ENCODE measurements at regions not wholly inside any gene's neighbourhood (a gene's known extent, or its start where the extent isn't known, plus 50 kb on each side); places are given as distances from the start of the nearest gene placed in this dataset.
"Not testable (repeated sequence)": the region's sequence is repeated elsewhere in the genome, so short reads cannot be mapped to it uniquely, and the experiment has no call there.

GRCh38 chr5:18003784-18004183 lies 369.5 kb downstream of the TAF11L14 start:
- no peak for TF ChIP-seq CTCF (IDR thresholded peaks at IDR 0.05; ENCODE audit: low read depth, low read length, missing control alignments)
- no peak for DNase-seq
- H3K27ac ChIP-seq: no peak overlapping the region
- H3K36me3 ChIP-seq (replicated peaks): no peaks in the 10 kb centered on the region
- in situ Hi-C loops (cut with HindIII; ENCODE audit: low pct_ligation_motif_present, low sequenced_read_pairs): no loop called here
- no peaks in the 10 kb centered on the region for H3K27me3 ChIP-seq (replicated peaks)
- H3K4me3 ChIP-seq (ENCODE audit: low read depth, low read length): no peak overlapping the region

GRCh38 chr5:18006235-18006634 lies 372.0 kb downstream of the TAF11L14 start:
- H3K4me3 ChIP-seq (ENCODE audit: low read depth, low read length); DNase-seq; in situ Hi-C loops (cut with HindIII; ENCODE audit: low pct_ligation_motif_present, low sequenced_read_pairs); H3K27ac ChIP-seq; H3K36me3 ChIP-seq (replicated peaks); H3K27me3 ChIP-seq (replicated peaks): not testable (repeated sequence)

GRCh38 chr5:18008940-18009339 lies 374.7 kb downstream of the TAF11L14 start:
- Histone ChIP-seq H3K36me3 (replicated peaks) (no peaks in the 10 kb centered on the region), H3K4me3 (ENCODE audit: low read depth, low read length) (no peak overlapping the region), H3K27ac (no peak overlapping the region), H3K27me3 (replicated peaks) (no peaks in the 10 kb centered on the region)
- no peak for TF ChIP-seq CTCF (IDR thresholded peaks at IDR 0.05; ENCODE audit: low read depth, low read length, missing control alignments)
- no peak for DNase-seq
- in situ Hi-C loops (cut with HindIII; ENCODE audit: low pct_ligation_motif_present, low sequenced_read_pairs): no loop called here

- H3K27me3 ChIP-seq (replicated peaks): no peaks in the 10 kb centered on the region
Observed at GRCh38 chr5:18010053-18010452, 375.8 kb downstream of the TAF11L14 start.

GRCh38 chr5:18018472-18018871 lies 384.2 kb downstream of the TAF11L14 start:
- Histone ChIP-seq H3K36me3 (replicated peaks) (no peaks in the 10 kb centered on the region), H3K27ac (no peak overlapping the region), H3K4me3 (ENCODE audit: low read depth, low read length) (no peak overlapping the region), H3K27me3 (replicated peaks) (no peaks in the 10 kb centered on the region)
- no peak for TF ChIP-seq CTCF (IDR thresholded peaks at IDR 0.05; ENCODE audit: low read depth, low read length, missing control alignments)
- DNase-seq: no peak
- in situ Hi-C loops (cut with HindIII; ENCODE audit: low pct_ligation_motif_present, low sequenced_read_pairs): no loop called here

More at GRCh38 chr5:18010053-18010452, 375.8 kb downstream of the TAF11L14 start:
- H3K27ac ChIP-seq: no peak overlapping the region
- no peak for DNase-seq
- no peak for TF ChIP-seq CTCF (IDR thresholded peaks at IDR 0.05; ENCODE audit: low read depth, low read length, missing control alignments)
- no peak overlapping the region for H3K4me3 ChIP-seq (ENCODE audit: low read depth, low read length)
- H3K36me3 ChIP-seq (replicated peaks): no peaks in the 10 kb centered on the region
- in situ Hi-C loops (cut with HindIII; ENCODE audit: low pct_ligation_motif_present, low sequenced_read_pairs): no loop called here

- in situ Hi-C loops (cut with HindIII; ENCODE audit: low pct_ligation_motif_present, low sequenced_read_pairs): no loop called here
Observed at GRCh38 chr5:18023275-18023674, 389.0 kb downstream of the TAF11L14 start.

More at GRCh38 chr5:18023275-18023674, 389.0 kb downstream of the TAF11L14 start:
- no peaks in the 10 kb centered on the region for H3K36me3 ChIP-seq (replicated peaks)
- no peak overlapping the region for H3K27ac ChIP-seq
- no peak for DNase-seq
- no peaks in the 10 kb centered on the region for H3K27me3 ChIP-seq (replicated peaks)
- TF ChIP-seq CTCF (IDR thresholded peaks at IDR 0.05; ENCODE audit: low read depth, low read length, missing control alignments): no peak
- H3K4me3 ChIP-seq (ENCODE audit: low read depth, low read length): no peak overlapping the region
